Effector memory CD4-positive, alpha-beta T cell (primary cell): ENCODE measurements at regions not wholly inside any gene's neighbourhood (a gene's known extent, or its start where the extent isn't known, plus 50 kb on each side); places are given as distances from the start of the nearest gene placed in this dataset.

Experiments used
- DNase-seq, 3 donors: peaks; one replicate each; pipeline ENCODE4 v3.0.0-alpha.2; 2020
- H3K27ac ChIP-seq: 2 replicates; pipeline ENCODE4 v1.7.0; 2013; ENCODE audit warnings: mild to moderate bottlenecking, low read length, moderate library complexity; ENCODE audit not compliant: insufficient read depth, poor library complexity, severe bottlenecking
- H3K27me3 ChIP-seq: replicated peaks from 2 replicates; pipeline ENCODE4 v1.7.0; 2013; ENCODE audit warnings: mild to moderate bottlenecking, low read length; ENCODE audit not compliant: insufficient read depth, control insufficient read depth, poor library complexity, severe bottlenecking
- H3K36me3 ChIP-seq: 2 replicates; pipeline ENCODE4 v1.7.0; 2013; ENCODE audit warnings: mild to moderate bottlenecking, low read length, moderate library complexity; ENCODE audit not compliant: control insufficient read depth, insufficient read depth
- H3K4me1 ChIP-seq: 2 replicates; pipeline ENCODE4 v1.7.0; 2013; ENCODE audit warnings: low read length, mild to moderate bottlenecking; ENCODE audit not compliant: control insufficient read depth, insufficient read depth, poor library complexity, severe bottlenecking
- H3K4me3 ChIP-seq: 2 replicates; pipeline ENCODE4 v1.7.0; 2013; ENCODE audit warnings: low read length, low read depth, mild to moderate bottlenecking; ENCODE audit not compliant: insufficient read depth, poor library complexity, severe bottlenecking
- H3K9me3 ChIP-seq: 2 replicates; pipeline ENCODE4 v1.7.0; 2013; ENCODE audit warnings: mild to moderate bottlenecking, low read length, moderate library complexity; ENCODE audit not compliant: control insufficient read depth

GRCh38 chr10:3972460-3973301 is 187.7 kb upstream of the KLF6 start:
- Histone ChIP-seq H3K27ac (peak overlapping the region; percentile 76), H3K9me3 (no peaks in the 10 kb centered on the region), H3K27me3 (no peaks in the 10 kb centered on the region), H3K4me1 (peaks cover 64% of the 10 kb centered on the region), H3K4me3 (peak overlapping the region; percentile 25), H3K36me3 (no peaks in the 10 kb centered on the region)
- peak in 2 of 3 donors; percentile 11 to 17 for DNase-seq

- no peak overlapping the region for H3K4me3 ChIP-seq
- H3K27me3 ChIP-seq, result no peaks in the 10 kb centered on the region
- DNase-seq, result no peak
- H3K27ac ChIP-seq, result peak overlapping the region; percentile 76
- H3K36me3 ChIP-seq, result no peaks in the 10 kb centered on the region
- H3K4me1 ChIP-seq, result peaks cover 57% of the 10 kb centered on the region
- H3K9me3 ChIP-seq, result no peaks in the 10 kb centered on the region
Observed at GRCh38 chr10:3971713-3972112, 186.7 kb upstream of the KLF6 start.

GRCh38 chr10:3969876-3970666 is 185.1 kb upstream of the KLF6 start:
- peak overlapping the region; percentile 45 for H3K27ac ChIP-seq
- no peaks in the 10 kb centered on the region for H3K36me3 ChIP-seq

GRCh38 chr10:3968727-3969126 is 183.7 kb upstream of the KLF6 start:
- H3K36me3 ChIP-seq, result no peaks in the 10 kb centered on the region
- H3K9me3 ChIP-seq, result no peaks in the 10 kb centered on the region
- DNase-seq, result no peak
- no peak overlapping the region for H3K4me3 ChIP-seq
- peaks cover 46% of the 10 kb centered on the region for H3K4me1 ChIP-seq
- H3K27ac ChIP-seq, result no peak overlapping the region
- H3K27me3 ChIP-seq, result no peaks in the 10 kb centered on the region

More at GRCh38 chr10:3969876-3970666, 185.1 kb upstream of the KLF6 start:
- Histone ChIP-seq H3K4me3 (no peak overlapping the region), H3K9me3 (no peaks in the 10 kb centered on the region), H3K27me3 (no peaks in the 10 kb centered on the region), H3K4me1 (peaks cover 47% of the 10 kb centered on the region)
- no peak for DNase-seq

GRCh38 chr10:3964516-3964915 is 179.5 kb upstream of the KLF6 start:
- DNase-seq, result no peak
- Histone ChIP-seq H3K9me3 (no peaks in the 10 kb centered on the region), H3K4me1 (peaks cover 29% of the 10 kb centered on the region), H3K36me3 (no peaks in the 10 kb centered on the region), H3K27ac (no peak overlapping the region), H3K27me3 (no peaks in the 10 kb centered on the region), H3K4me3 (no peak overlapping the region)

GRCh38 chr10:3963191-3963673 is 178.2 kb upstream of the KLF6 start:
- Histone ChIP-seq H3K36me3 (no peaks in the 10 kb centered on the region), H3K27ac (no peak overlapping the region), H3K9me3 (no peaks in the 10 kb centered on the region), H3K4me1 (peaks cover 19% of the 10 kb centered on the region), H3K4me3 (no peak overlapping the region), H3K27me3 (no peaks in the 10 kb centered on the region)
- no peak for DNase-seq

- Histone ChIP-seq H3K9me3 (no peaks in the 10 kb centered on the region), H3K4me3 (no peak overlapping the region), H3K36me3 (no peaks in the 10 kb centered on the region), H3K27ac (peak overlapping the region; percentile 19), H3K4me1 (peaks cover 19% of the 10 kb centered on the region), H3K27me3 (no peaks in the 10 kb centered on the region)
- peak; percentile 22 to 54 (median 34) for DNase-seq
Observed at GRCh38 chr10:3961082-3961481, 176.1 kb upstream of the KLF6 start.

GRCh38 chr10:3960496-3960895 is 175.5 kb upstream of the KLF6 start:
- H3K4me1 ChIP-seq, result peaks cover 19% of the 10 kb centered on the region
- no peak overlapping the region for H3K4me3 ChIP-seq
- no peak for DNase-seq
- H3K27ac ChIP-seq, result peak overlapping the region; percentile 19
- H3K27me3 ChIP-seq, result no peaks in the 10 kb centered on the region
- no peaks in the 10 kb centered on the region for H3K36me3 ChIP-seq
- no peaks in the 10 kb centered on the region for H3K9me3 ChIP-seq

- no peak overlapping the region for H3K4me3 ChIP-seq
- DNase-seq, result no peak
- no peaks in the 10 kb centered on the region for H3K36me3 ChIP-seq
- no peaks in the 10 kb centered on the region for H3K9me3 ChIP-seq
- no peak overlapping the region for H3K27ac ChIP-seq
- H3K27me3 ChIP-seq, result no peaks in the 10 kb centered on the region
- H3K4me1 ChIP-seq, result peaks cover 19% of the 10 kb centered on the region
Observed at GRCh38 chr10:3959370-3960325, 174.6 kb upstream of the KLF6 start.
